Kidney epithelial cell (primary cell): ENCODE measurements at regions not wholly inside any gene's neighbourhood (a gene's known extent, or its start where the extent isn't known, plus 50 kb on each side); places are given as distances from the start of the nearest gene placed in this dataset.

Experiments
- DNase-seq: peaks from one replicate; pipeline ENCODE4 v3.0.0-alpha.2; 2010; ENCODE audit warnings: low read depth
- H3K27me3 ChIP-seq: 2 replicates; pipeline ENCODE4 v1.6.0; 2011; ENCODE audit warnings: low read length; ENCODE audit not compliant: control insufficient read depth, insufficient read depth
- H3K36me3 ChIP-seq: 2 replicates; pipeline ENCODE4 v1.5.1; 2011; ENCODE audit warnings: low read length; ENCODE audit not compliant: control insufficient read depth, insufficient read depth
- H3K4me3 ChIP-seq: 2 replicates; pipeline ENCODE4 v1.5.1; 2011; ENCODE audit warnings: low read depth, mild to moderate bottlenecking, control low read depth, low read length
- TF ChIP-seq, protein P1 (sequence below): IDR thresholded peaks from 2 replicates; pipeline ENCODE4 v1.5.1; 2011; ENCODE audit warnings: mild to moderate bottlenecking, moderate library complexity, low read length, control low read depth, inconsistent platforms; ENCODE audit not compliant: insufficient read depth, poor library complexity, severe bottlenecking

GRCh38 chr7:15950299-15950698 lies 263.8 kb upstream of the MEOX2 start:
- Histone ChIP-seq H3K36me3 (no peaks in the 10 kb centered on the region), H3K4me3 (no peak overlapping the region), H3K27me3 (no peaks in the 10 kb centered on the region)
- DNase-seq = no peak
- TF ChIP-seq, protein P1, sequence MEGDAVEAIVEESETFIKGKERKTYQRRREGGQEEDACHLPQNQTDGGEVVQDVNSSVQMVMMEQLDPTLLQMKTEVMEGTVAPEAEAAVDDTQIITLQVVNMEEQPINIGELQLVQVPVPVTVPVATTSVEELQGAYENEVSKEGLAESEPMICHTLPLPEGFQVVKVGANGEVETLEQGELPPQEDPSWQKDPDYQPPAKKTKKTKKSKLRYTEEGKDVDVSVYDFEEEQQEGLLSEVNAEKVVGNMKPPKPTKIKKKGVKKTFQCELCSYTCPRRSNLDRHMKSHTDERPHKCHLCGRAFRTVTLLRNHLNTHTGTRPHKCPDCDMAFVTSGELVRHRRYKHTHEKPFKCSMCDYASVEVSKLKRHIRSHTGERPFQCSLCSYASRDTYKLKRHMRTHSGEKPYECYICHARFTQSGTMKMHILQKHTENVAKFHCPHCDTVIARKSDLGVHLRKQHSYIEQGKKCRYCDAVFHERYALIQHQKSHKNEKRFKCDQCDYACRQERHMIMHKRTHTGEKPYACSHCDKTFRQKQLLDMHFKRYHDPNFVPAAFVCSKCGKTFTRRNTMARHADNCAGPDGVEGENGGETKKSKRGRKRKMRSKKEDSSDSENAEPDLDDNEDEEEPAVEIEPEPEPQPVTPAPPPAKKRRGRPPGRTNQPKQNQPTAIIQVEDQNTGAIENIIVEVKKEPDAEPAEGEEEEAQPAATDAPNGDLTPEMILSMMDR = no peak

DNA sequence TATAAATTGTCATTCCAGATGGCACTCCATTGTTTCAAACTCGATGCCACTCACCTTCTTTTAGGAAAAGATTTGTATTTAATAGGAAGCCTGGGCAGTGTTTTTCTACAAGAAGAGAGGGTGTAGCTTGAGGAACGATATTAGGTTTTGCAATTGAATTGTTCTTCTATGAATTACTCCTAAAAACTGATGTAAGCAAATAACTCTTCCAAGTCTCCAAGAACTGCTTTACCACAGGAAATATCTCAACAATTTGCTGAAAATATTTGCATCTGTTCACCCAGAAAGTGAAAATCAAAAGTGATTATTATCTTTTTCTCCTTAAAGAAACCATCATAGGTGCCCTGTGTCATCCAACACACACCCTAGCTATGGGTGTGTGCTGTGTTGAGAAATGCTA lies 261.3 kb upstream of the MEOX2 start:
- no peak overlapping the region for H3K4me3 ChIP-seq
- DNase-seq = no peak
- TF ChIP-seq, protein P1 = no peak
- no peaks in the 10 kb centered on the region for H3K27me3 ChIP-seq
- no peaks in the 10 kb centered on the region for H3K36me3 ChIP-seq

DNA sequence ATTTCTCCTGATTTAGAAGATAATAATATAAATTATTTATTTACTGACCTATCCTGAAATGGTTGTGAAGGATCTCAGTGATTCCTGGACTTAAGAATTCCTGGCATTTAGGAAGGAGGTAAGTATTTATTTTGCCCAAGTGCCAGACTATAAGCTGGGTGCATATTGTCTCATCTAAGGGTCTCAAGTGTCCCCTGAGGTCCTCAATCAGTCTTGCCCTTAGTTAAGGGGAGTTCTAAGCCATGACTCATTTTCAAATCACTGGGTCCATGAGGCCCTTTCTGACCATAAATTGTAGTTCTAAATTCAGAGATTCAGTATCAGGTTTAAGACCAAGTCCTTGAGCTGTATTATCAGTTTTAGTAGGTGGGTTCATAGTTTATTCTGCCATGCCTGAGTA lies 251.6 kb upstream of the MEOX2 start:
- Histone ChIP-seq H3K4me3 (no peak overlapping the region), H3K36me3 (no peaks in the 10 kb centered on the region), H3K27me3 (no peaks in the 10 kb centered on the region)
- no peak for DNase-seq
- TF ChIP-seq, protein P1 = no peak

GRCh38 chr7:15937571-15937970 lies 251.1 kb upstream of the MEOX2 start:
- H3K4me3 ChIP-seq = no peak overlapping the region
- no peaks in the 10 kb centered on the region for H3K27me3 ChIP-seq
- no peak for DNase-seq
- TF ChIP-seq, protein P1 = no peak
- H3K36me3 ChIP-seq = no peaks in the 10 kb centered on the region

GRCh38 chr7:15936991-15937390 lies 250.5 kb upstream of the MEOX2 start:
- Histone ChIP-seq H3K36me3 (no peaks in the 10 kb centered on the region), H3K4me3 (no peak overlapping the region), H3K27me3 (no peaks in the 10 kb centered on the region)
- no peak for DNase-seq
- TF ChIP-seq, protein P1 = no peak

GRCh38 chr7:15932318-15932717 lies 245.8 kb upstream of the MEOX2 start:
- DNase-seq = no peak
- TF ChIP-seq, protein P1 = no peak
- Histone ChIP-seq H3K4me3 (no peak overlapping the region), H3K36me3 (no peaks in the 10 kb centered on the region), H3K27me3 (no peaks in the 10 kb centered on the region)
